Endothelial cell of umbilical vein (primary cell): ENCODE measurements at regions not wholly inside any gene's neighbourhood (a gene's known extent, or its start where the extent isn't known, plus 50 kb on each side); places are given as distances from the start of the nearest gene placed in this dataset.

Experiments
- CTCF ChIP-seq, 2 donors: IDR thresholded peaks; 1 replicate in 1 of 2; 2 replicates in 1 of 2; pipeline ENCODE4 v1.5.1; 2011; ENCODE audit warnings: low read length in 2 of 2, mild to moderate bottlenecking in 2 of 2, moderate library complexity in 2 of 2, control low read depth in 1 of 2, inconsistent platforms in 1 of 2, low read depth in 1 of 2; ENCODE audit not compliant: insufficient read depth in 1 of 2; ENCODE audit errors: extremely low read depth in 1 of 2
- EZH2 ChIP-seq: IDR thresholded peaks from 2 replicates; pipeline ENCODE4 v1.6.1; 2012; ENCODE audit warnings: borderline replicate concordance, low read depth, mild to moderate bottlenecking, moderate library complexity, low read length, inconsistent platforms; ENCODE audit not compliant: severe bottlenecking
- JUN ChIP-seq: IDR thresholded peaks from 2 replicates; pipeline ENCODE4 v1.6.1; 2011; ENCODE audit warnings: borderline replicate concordance, low read depth; ENCODE audit not compliant: insufficient read length, insufficient read depth
- MAX ChIP-seq: IDR thresholded peaks from 2 replicates; pipeline ENCODE4 v1.6.1; 2011; ENCODE audit not compliant: insufficient read depth, insufficient read length
- POLR2A ChIP-seq: IDR thresholded peaks from 2 replicates; pipeline ENCODE4 v1.6.1; 2012; ENCODE audit warnings: low read depth, mild to moderate bottlenecking, control low read depth, low read length
- POLR2AphosphoS5 ChIP-seq: IDR thresholded peaks from 2 replicates; pipeline ENCODE4 v1.6.1; 2012; ENCODE audit warnings: low read depth, mild to moderate bottlenecking, control low read depth, low read length, moderate library complexity; ENCODE audit not compliant: insufficient read depth

GRCh38 chr3:162799910-162800309 lies 1303.3 kb downstream of the OTOL1 start:
- no peak for TF ChIP-seq POLR2A
- no peak for TF ChIP-seq EZH2
- TF ChIP-seq CTCF (IDR thresholded peaks at IDR 0.05; ENCODE audit: extremely low read depth in 1 of 2, insufficient read depth in 1 of 2, low read depth in 1 of 2, low read length in 2 of 2) = no peak
- no peak for TF ChIP-seq POLR2AphosphoS5
- no peak for TF ChIP-seq JUN
- no peak for TF ChIP-seq MAX
